ENCODE measurements at regions not wholly inside any gene's neighbourhood (a gene's known extent, or its start where the extent isn't known, plus 50 kb on each side); places are given as distances from the start of the nearest gene placed in this dataset.

DNA sequence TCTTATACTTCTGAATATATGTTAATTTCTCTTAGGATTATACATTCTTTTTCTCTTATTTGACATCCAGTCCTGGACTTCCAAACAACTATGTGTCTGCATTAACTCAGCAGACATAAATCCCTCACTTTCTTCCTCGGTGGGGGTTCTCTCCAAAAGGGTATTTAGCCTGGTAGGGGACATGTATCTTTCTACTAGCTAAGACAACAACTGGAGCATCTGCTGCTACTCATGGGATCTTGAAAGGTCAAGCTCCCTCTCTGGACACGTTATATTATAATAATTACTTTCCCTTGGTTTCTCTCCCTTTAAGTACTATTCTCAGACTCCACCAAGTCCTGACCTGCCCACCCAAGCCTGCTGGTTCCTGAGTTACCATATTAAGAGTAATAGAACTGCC is 983.7 kb upstream of the FLRT2 start:
- no peak for TF ChIP-seq POLR2AphosphoS5 (IDR thresholded peaks at IDR 0.05; ENCODE audit: low read depth, low read length)
- no peak for TF ChIP-seq TAF1 (IDR thresholded peaks at IDR 0.05; ENCODE audit: borderline replicate concordance, insufficient read depth, low read length)
- TF ChIP-seq SIN3A (IDR thresholded peaks at IDR 0.05; ENCODE audit: borderline replicate concordance, insufficient read depth, low read length), result no peak
